ES-I3 (cell line): ENCODE measurements at regions not wholly inside any gene's neighbourhood (a gene's known extent, or its start where the extent isn't known, plus 50 kb on each side); places are given as distances from the start of the nearest gene placed in this dataset.

Source experiments
- H3K36me3 ChIP-seq: 2 replicates; pipeline ENCODE4 v1.6.1; 2013; ENCODE audit warnings: mild to moderate bottlenecking, low read length, control low read depth, moderate library complexity; ENCODE audit not compliant: insufficient read depth
- H3K4me1 ChIP-seq: 2 replicates; pipeline ENCODE4 v1.6.1; 2013; ENCODE audit warnings: mild to moderate bottlenecking, control low read depth, low read length; ENCODE audit not compliant: insufficient read depth
- H3K9ac ChIP-seq: 2 replicates; pipeline ENCODE4 v1.6.1; 2013; ENCODE audit warnings: low read depth, mild to moderate bottlenecking, low read length, moderate library complexity
- H3K9me3 ChIP-seq: 2 replicates; pipeline ENCODE4 v1.6.1; 2013; ENCODE audit warnings: mild to moderate bottlenecking, low read length, moderate library complexity; ENCODE audit not compliant: control insufficient read depth, insufficient read depth

GRCh38 chr10:33794460-33794859 is 460.0 kb upstream of the NRP1 start:
- Histone ChIP-seq H3K4me1 (peaks cover 14% of the 10 kb centered on the region), H3K9ac (no peak overlapping the region), H3K9me3 (no peaks in the 10 kb centered on the region), H3K36me3 (no peaks in the 10 kb centered on the region)

GRCh38 chr10:33793793-33794192 is 459.3 kb upstream of the NRP1 start:
- Histone ChIP-seq H3K9me3 (no peaks in the 10 kb centered on the region), H3K9ac (no peak overlapping the region), H3K4me1 (peaks cover 10% of the 10 kb centered on the region), H3K36me3 (no peaks in the 10 kb centered on the region)

GRCh38 chr10:33791272-33791660 is 456.8 kb upstream of the NRP1 start:
- Histone ChIP-seq H3K9me3 (no peaks in the 10 kb centered on the region), H3K36me3 (no peaks in the 10 kb centered on the region), H3K4me1 (peaks cover 5% of the 10 kb centered on the region), H3K9ac (no peak overlapping the region)

- Histone ChIP-seq H3K36me3 (no peaks in the 10 kb centered on the region), H3K4me1 (peaks cover 5% of the 10 kb centered on the region), H3K9me3 (no peaks in the 10 kb centered on the region), H3K9ac (no peak overlapping the region)
Measured at GRCh38 chr10:33790521-33791271, 456.2 kb upstream of the NRP1 start.

- Histone ChIP-seq H3K4me1 (no peaks in the 10 kb centered on the region), H3K36me3 (no peaks in the 10 kb centered on the region), H3K9ac (no peak overlapping the region), H3K9me3 (no peaks in the 10 kb centered on the region)
Measured at GRCh38 chr10:33783557-33783956, 449.1 kb upstream of the NRP1 start.

GRCh38 chr10:33783078-33783477 is 448.6 kb upstream of the NRP1 start:
- no peaks in the 10 kb centered on the region for H3K36me3 ChIP-seq
- no peaks in the 10 kb centered on the region for H3K4me1 ChIP-seq
- H3K9me3 ChIP-seq = no peaks in the 10 kb centered on the region
- no peak overlapping the region for H3K9ac ChIP-seq

- H3K4me1 ChIP-seq = no peaks in the 10 kb centered on the region
Measured at GRCh38 chr10:33781606-33782395, 447.3 kb upstream of the NRP1 start.

GRCh38 chr10:33780961-33781360 is 446.5 kb upstream of the NRP1 start:
- Histone ChIP-seq H3K36me3 (no peaks in the 10 kb centered on the region), H3K9ac (no peak overlapping the region), H3K4me1 (no peaks in the 10 kb centered on the region), H3K9me3 (no peaks in the 10 kb centered on the region)

More at GRCh38 chr10:33781606-33782395, 447.3 kb upstream of the NRP1 start:
- Histone ChIP-seq H3K36me3 (no peaks in the 10 kb centered on the region), H3K9ac (no peak overlapping the region), H3K9me3 (no peaks in the 10 kb centered on the region)

GRCh38 chr10:33777223-33777622 is 442.8 kb upstream of the NRP1 start:
- peaks cover 13% of the 10 kb centered on the region for H3K4me1 ChIP-seq
- H3K9me3 ChIP-seq = no peaks in the 10 kb centered on the region
- H3K9ac ChIP-seq = no peak overlapping the region
- no peaks in the 10 kb centered on the region for H3K36me3 ChIP-seq

GRCh38 chr10:33776419-33777070 is 442.1 kb upstream of the NRP1 start:
- Histone ChIP-seq H3K36me3 (no peaks in the 10 kb centered on the region), H3K9ac (no peak overlapping the region), H3K4me1 (peaks cover 17% of the 10 kb centered on the region), H3K9me3 (no peaks in the 10 kb centered on the region)

GRCh38 chr10:33774857-33775256 is 440.4 kb upstream of the NRP1 start:
- Histone ChIP-seq H3K9me3 (no peaks in the 10 kb centered on the region), H3K9ac (no peak overlapping the region), H3K4me1 (peaks cover 26% of the 10 kb centered on the region), H3K36me3 (no peaks in the 10 kb centered on the region)

GRCh38 chr10:33773886-33774480 is 439.5 kb upstream of the NRP1 start:
- H3K9ac ChIP-seq = peak overlapping the region; percentile 28
- H3K36me3 ChIP-seq = no peaks in the 10 kb centered on the region
- H3K4me1 ChIP-seq = peaks cover 26% of the 10 kb centered on the region
- no peaks in the 10 kb centered on the region for H3K9me3 ChIP-seq

GRCh38 chr10:33773253-33773573 is 438.7 kb upstream of the NRP1 start:
- no peaks in the 10 kb centered on the region for H3K36me3 ChIP-seq
- peaks cover 26% of the 10 kb centered on the region for H3K4me1 ChIP-seq
- no peaks in the 10 kb centered on the region for H3K9me3 ChIP-seq
- peak overlapping the region; percentile 28 for H3K9ac ChIP-seq

- H3K9ac ChIP-seq = peak overlapping the region; percentile 28; the same call in 1 of the 2 replicates
- no peaks in the 10 kb centered on the region for H3K36me3 ChIP-seq
- H3K4me1 ChIP-seq = peaks cover 26% of the 10 kb centered on the region
- H3K9me3 ChIP-seq = no peaks in the 10 kb centered on the region
Measured at GRCh38 chr10:33772370-33773252, 438.1 kb upstream of the NRP1 start.
